Left colon (tissue), 2 donors: ENCODE measurements at regions not wholly inside any gene's neighbourhood (a gene's known extent, or its start where the extent isn't known, plus 50 kb on each side); places are given as distances from the start of the nearest gene placed in this dataset.
A peak's percentile ranks its signal among the peaks of the same experiment; 100 is the strongest.

Experiments
- ATAC-seq: fragments of 200-7000 bp; cut with Tn5 transposase; one replicate; pipeline ENCODE4 v1.9.1; 2020; ENCODE audit warnings: mild to moderate bottlenecking, moderate library complexity
- DNase-seq, 2 donors: peaks; one replicate each; pipeline ENCODE4 v3.0.0-alpha.2; 2020
- intact Hi-C, 2 donors: fragments of 100-400 bp; cut with DNase I in 1 of 2; cut with micrococcal nuclease in 1 of 2; formaldehyde crosslinking; loops; one replicate each; pipeline versions ENCODE4 v1.11.2 to v1.14.0; 2022; cut with DNase I, micrococcal nuclease
- donor health status: DM: no; HTN: no; CAD: no.
- donor health status: DM: yes; HTN: yes; CAD: no.

DNA sequence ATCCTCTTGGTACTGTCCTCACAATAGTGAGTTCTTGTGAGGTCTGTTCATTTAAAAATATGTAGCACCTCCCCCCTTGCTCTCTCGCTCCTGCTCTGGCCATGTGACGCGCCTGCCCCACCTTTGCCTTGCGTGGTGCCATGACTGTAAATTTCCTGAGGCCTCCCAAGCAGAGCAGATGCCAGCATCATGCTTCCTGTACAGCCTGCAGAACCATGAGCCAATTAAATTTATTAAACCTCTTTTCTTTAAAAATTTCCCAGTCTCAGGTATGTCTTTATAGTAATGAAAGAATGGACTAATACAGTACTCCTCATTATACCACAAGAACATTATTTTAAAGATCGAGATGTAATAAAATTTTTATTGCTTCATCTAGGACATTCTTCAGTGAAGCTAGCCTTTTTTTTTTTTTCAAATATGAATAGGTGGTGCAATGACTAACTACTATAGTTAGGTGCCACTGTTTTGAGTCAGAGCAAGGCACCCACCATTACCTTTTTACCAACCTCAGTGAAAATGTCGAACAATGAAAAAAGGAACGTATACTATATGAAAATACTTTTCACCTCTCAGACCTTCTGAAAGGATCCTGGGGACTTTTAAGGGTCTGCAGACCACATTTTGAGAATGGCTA, 191.1 kb upstream of the SGK1 start:
- intact Hi-C loops, result no loop called here
- no peak for DNase-seq
- ATAC-seq, result peak; percentile 84

DNA sequence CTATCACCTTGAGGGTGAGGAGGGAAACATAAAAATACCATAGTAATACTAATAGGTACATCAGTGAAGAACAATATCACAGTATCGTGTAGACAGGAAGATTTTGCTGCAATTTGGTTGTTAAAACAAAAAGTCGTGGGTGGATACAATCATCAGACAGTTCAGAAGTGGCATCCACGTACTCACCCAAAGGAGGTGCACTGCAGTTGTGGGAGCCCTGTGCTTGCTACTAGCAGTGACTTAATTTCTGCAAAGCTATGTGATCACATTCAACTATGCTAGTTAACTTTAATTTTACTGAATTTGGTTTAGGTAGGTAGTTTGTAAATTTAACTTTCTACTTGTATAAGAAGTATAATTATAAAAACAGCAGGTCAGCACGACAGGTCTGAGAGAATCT, 188.2 kb upstream of the SGK1 start:
- intact Hi-C loops, result no loop called here
- ATAC-seq, result no peak

DNA sequence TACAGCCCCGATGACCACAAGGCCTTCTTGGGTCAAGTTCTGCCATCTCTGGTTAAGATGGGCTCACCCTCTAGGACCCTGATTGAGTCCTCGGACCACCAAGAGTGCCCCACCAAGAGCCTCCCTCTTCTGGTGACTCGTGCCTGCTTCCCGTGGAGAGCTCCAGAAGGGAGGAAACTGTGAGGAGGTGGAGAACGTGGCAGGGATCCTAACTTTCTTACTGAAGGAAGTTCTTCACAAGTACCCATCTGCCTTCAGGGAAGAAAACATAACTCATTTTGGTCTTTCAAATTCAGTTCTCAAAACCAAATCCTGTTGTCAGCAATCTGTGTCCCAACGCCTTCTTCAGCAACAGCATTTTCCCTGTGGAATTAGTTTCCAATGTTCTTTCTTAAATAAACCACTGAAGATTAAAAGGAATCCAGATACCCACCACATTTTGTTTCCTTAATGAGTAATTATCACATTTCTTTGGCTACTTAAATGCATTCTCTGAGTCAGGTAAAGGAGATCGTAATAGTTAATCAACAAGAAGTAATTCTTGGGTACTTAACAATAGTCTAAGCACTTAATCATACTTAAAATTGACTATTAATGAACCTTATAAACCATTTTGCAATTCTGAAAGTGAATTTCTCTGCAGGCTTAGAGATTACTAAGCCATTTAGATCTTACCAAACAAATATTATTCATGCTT, 185.8 kb upstream of the SGK1 start:
- ATAC-seq (no peak), DNase-seq (no peak)
- intact Hi-C loops, result no loop called here

More for the DNA sequence above, 188.2 kb upstream of the SGK1 start:
- DNase-seq, result no peak

DNA sequence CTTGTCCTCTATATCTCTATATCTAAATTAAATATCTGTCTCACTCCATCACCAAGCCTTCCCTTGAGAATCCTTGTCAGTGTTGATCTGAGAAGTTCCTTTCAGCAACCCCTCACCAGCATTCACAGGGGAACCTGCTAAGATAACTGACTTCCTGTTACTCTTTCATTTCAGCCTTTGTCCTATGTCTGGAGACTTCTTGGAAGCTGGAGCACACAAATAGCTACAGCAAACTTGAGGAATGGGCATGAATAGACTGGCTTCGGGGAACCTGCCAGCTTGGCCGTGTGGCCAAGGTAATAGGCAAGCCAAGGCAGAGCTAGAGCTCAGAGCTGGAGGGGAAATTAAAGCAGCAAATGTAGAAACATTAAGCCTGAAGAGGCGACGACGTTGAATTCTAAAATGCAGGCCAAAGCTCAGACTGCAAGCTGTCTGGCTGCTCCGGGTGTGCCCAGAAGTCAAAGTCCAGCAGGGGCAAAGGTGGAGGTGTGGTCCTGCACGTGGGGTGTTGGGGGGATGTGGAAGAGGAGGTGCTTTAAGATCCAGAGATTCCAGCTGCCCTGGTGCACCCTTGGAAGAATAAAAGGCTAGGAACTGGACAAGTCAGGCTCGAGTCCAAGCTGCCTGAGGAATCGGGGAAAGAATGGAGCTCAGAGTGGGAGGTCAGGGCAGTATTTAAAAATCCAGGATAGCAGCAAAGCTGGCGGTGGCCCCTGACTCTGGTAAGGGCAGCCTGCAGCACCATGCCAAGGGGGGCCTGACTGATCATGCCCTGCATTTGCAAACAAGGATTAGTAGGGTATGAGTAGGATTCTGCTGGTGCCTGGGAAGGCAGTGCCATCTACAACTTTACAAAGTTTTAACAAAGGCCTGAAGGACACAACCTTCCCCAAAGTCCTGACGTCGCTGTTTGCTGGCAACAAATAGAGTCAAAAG, 185.0 kb upstream of the SGK1 start:
- ATAC-seq, result peak; percentile 99

DNA sequence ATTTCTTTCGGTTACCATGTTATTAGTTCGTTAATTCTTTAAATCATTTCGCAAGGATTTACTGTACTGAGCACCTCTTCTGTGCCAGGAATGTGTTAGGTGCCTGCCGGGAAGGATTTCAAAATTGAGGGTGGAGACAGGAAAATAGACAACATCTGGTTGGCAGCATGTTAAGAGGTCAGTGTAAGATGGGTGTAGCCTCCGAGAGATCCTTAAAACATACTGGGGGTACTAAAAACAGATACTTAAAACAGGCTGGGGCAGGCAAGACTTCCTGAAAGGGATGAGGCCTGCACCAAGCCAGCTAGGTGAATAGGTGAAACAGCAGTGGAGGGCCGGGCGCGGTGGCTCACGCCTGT, 178.0 kb upstream of the SGK1 start:
- no peak for ATAC-seq
- intact Hi-C loops, result no loop called here
- DNase-seq, result no peak

More for the DNA sequence above, 185.0 kb upstream of the SGK1 start:
- peak; percentile 78 to 80 for DNase-seq
- intact Hi-C loops, result no loop called here

DNA sequence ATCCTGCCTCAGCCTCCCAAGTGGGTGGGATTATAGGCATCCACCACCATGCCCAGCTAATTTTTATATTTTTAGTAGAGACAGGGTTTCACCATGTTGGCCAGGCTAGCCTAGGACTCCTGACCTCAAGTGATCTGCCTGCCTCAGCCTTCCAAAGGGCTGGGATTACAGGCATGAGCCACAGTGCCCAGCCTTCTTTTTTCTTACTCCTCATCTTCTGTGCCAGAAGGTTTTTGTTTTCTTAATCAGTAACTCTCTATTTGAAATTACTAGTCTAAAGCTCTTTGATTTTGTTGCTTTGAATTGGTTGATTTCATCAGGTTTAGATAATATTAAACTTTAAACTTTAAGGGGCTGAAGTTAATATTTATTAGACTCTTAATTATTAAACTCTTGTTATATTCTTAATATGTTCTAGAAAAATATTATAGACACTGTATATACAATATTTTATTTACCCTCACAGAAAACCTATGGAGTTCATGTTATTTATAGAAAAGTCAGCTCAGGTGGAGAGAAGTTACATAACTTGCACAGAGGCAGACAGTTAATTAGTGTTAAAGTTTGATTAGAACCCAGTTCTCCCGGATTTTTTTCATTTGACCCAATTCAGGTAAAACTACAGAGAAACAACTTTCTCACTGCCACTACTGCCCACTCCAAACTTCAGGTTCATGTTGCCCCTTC, 177.4 kb upstream of the SGK1 start:
- DNase-seq (no peak), ATAC-seq (no peak)
- intact Hi-C loops, result no loop called here

DNA sequence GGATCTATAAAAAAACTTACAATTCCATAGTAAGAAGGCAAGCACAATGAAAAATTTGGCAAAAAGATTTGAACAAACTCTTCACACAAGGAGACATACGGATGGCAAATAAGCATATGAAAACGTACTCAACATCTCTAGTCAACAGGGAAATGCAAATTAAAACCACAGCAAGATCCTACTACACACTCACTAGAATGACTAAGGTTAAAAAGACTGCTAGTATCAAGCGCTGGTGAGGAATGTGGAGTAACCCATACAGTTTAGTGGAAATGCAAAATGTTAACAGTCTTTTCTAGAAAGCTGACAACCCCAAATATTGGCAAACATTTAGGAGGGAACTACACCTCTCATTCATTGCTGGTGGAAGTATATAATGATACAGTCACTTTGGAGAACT, 175.9 kb upstream of the SGK1 start:
- intact Hi-C loops, result no loop called here
- ATAC-seq (no peak), DNase-seq (no peak)

DNA sequence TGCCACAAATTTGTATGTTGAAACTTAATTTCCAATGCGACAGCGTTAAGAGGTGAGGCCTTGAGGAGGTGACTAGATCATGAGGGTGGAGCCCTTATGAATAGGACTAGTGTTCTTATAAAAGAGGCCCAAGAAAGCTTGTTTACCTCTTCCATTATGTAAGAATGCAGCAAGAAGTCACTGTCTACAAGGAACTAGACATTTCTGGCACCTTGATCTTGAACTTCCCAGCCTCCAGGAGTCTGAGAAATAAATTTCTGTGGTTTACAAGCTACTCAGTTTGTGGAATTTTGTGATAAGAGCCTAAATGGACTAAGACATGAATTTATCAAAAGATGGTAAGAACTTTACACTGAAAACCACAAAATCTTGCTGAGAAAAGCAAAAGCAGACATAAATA, 173.6 kb upstream of the SGK1 start:
- intact Hi-C loops, result no loop called here
- ATAC-seq, result no peak
- no peak for DNase-seq

DNA sequence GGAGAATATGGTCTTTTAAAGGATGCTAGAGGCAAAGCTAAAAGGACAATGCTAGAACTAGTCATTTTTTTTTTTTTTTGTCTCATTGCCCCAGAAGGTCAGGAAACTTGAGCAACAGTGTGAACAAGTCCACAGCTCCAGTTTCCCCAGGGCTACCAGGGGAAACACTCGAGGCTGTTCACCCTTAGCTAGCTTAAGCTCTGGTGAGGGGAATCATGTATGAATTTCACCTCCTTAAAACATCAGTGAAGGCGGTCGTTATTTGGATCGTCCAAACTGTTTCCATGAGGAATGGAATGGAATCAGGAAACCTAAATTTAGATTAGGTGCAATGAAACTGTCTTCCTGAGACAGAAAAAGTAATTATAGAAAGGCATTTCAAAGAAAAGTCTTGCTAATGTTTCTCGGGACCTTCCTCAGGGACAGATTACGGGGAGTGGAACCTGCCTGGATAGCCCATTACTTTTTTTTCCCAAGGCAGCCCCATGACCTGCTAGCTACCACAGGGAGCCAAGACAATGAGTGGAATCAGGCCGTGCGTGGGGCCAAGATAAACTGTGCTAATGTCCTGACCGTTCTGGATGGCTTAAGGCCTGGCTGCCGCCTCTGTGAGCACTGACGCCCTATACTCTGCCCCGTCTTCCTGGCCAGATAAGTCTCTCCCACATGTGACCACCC, 164.8 kb upstream of the SGK1 start:
- intact Hi-C loops, result no loop called here
- no peak for ATAC-seq

DNA sequence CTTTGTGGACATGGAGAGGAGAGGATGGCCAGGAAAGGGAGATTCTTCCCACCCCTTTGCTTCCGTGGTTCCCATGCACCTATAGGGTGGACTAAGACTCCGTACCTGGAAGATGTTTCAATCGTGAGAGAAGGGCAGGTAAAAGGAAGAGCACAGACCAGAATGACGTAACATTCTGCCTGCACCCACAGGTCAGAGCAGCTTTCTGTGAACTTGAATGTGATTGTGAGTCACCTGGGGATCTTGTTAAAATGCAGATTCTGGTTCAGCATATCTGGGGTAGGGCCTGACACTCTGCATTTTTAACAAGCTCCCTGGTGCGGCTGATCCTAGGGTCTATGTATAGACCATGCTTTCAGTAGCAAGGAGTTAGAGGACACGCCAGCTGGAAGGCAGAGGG, 164.1 kb upstream of the SGK1 start:
- intact Hi-C loops, result no loop called here
- ATAC-seq (no peak), DNase-seq (no peak)

More for the DNA sequence above, 164.8 kb upstream of the SGK1 start:
- DNase-seq, result no peak

DNA sequence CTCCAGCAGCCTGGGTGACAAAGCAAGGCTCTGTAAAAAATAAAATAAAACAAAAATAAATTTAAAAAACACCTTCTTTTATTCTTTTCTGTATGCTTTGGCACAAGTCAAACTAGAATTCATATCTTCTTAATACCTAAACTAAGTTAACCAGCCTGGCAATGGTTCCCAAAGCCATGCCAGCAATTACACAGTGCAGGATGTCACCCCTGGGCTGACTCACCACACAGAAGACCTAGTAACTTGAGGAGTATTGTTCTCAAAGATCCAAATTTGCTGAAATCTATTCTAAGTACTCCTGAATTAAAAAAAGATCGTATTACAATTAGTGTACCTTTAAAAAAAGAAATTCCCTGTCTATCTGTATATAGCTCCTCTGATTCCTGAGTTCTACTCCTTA, 162.7 kb upstream of the SGK1 start:
- DNase-seq (no peak), ATAC-seq (no peak)
- intact Hi-C loops, result no loop called here

DNA sequence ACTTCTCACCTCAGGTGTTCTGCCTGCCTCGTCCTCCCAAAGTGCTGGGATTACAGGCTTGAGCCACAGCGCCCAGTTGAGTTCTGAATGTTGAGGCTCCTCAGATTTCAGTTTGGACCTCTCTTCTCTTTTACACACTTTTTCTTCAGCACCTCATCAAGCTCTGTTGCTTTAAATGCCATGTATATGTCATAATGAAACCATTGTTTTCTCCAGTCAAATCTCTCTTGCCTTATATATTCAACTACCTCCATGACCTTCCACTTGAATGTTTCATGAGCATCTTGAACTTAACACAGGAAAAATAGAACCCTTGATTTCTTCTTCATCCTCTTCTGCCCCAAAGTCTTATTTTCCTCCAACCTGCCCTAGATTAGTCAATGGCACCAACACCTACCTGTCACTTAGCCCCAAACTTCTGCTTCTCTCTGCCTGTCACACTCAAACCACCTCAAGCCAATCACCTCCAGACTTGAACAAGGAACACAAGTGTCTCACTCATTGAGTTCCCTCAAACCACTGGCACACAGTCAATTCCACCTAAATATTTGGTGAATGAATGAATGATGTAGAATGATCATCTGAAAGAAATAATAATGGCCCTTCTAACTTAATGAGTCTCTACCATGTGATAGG, 161.0 kb upstream of the SGK1 start:
- DNase-seq, result no peak
- intact Hi-C loops, result no loop called here

DNA sequence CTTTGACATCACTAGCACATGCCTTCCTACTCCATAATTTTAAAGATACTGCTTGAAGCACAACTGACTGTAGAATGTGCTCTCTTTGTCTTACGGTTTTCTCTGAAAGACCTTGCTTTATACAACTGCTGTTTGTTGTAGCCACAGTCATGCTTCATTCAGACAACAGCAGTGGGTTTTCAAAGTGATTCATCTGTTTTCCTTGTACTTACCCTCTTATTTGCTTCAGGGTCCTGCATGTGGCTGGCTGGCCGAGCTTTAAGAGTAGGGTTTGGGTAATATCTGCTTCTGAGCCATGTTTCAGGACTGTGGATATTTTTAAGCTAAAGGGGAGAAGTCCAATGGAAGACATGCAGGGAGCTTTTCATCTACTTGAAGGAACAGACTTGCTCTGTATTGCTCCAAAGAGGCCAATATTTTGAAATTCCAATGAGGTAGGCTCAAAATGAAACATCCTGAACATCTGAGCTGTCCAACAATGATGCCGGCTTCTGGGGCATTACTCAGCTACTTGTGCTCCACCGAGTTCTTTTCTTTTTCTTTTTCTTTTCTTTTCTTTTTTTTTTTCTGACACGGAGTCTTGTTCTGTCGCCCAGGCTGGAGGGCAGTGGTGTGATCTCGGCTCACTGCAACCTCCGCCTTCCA, 160.2 kb upstream of the SGK1 start:
- intact Hi-C loops, result no loop called here
- ATAC-seq (no peak), DNase-seq (no peak)

More for the DNA sequence above, 161.0 kb upstream of the SGK1 start:
- no peak for ATAC-seq

DNA sequence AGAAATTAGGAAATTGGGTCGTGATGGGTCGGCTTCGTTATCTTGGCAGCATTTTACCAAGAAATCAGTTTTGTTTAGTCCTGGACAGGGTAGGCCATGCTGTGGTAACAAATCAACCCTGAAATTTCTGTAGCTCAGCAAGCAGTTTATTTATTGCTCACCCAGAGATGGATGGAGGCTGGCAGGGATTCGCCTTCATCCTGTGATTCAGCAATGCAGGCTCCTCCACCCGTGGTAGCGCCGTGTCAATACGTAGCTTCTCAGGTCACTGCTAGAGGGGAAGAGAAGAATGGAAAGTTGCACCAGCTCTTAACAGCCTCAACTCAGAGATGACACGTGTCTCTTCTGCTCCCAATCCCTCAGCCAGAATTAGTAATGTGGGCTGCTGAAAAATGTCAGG, 157.0 kb upstream of the SGK1 start:
- DNase-seq (no peak), ATAC-seq (no peak)
- intact Hi-C loops, result no loop called here

DNA sequence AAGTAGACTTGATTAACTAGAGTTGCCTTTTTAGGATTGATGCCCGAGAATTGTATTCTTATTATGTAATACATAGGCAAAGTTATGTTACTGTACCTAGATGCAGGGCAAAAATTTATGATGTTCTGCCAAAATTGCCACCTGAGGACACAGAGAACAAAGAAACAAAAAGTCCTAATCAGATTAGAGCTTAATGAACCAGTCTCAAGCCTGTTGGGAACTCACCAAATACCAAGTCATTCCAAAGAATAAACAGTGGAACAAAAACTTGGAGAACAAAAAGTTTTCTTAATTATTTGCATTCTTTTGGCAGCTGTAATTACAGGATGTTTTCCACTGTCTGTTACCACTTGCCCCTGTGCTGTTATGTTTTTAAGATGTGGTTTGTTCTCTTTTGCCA, 154.7 kb upstream of the SGK1 start:
- intact Hi-C loops, result no loop called here
- DNase-seq (no peak), ATAC-seq (no peak)

DNA sequence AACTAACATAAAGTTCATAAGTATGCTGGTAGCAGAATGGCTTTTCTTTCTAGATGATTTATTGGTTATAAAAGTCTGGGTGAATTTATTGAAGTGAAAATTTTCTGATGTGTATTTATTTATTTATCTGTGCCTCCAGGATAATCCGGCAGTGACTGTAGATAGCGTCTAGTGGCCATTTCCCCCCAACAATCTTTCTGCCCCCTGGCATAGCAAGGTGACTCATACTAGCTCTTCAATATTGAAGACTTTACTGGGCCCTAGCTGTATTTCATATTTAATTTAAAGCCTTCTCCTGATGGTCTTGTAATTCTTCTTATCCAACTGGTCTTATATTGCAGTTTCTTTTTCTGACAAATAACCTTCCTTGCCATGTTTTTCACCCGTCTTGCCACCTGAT, 154.1 kb upstream of the SGK1 start:
- DNase-seq (no peak), ATAC-seq (no peak)
- intact Hi-C loops, result no loop called here

DNA sequence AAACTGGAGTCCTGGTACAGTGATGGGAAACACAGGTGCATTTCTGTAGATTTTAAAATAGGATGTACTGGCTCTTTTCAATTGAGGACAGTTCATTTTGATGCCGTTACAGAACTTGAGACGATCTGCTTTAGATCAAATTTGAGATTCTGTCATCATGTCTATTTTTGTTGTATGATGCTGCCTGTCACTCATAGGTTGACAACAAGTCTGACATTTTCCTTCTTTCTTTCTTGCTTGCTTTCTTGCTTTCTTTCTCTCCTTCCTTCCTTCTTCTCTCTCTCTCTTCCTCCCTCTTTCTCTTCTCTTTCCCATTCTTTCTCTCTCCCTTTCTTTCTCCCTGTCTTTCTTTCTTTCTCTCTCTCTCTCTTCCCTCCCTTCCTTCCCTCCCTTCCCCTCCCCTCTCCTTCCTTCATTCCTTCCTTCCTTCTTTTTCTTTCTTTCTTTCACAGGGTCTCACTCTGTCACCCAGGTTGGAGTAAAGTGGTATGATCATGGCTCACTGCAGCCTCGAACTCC, 152.6 kb upstream of the SGK1 start:
- intact Hi-C loops, result no loop called here
- ATAC-seq, result no peak
- DNase-seq, result no peak
